WTC11 (cell line): ENCODE measurements at regions not wholly inside any gene's neighbourhood (a gene's known extent, or its start where the extent isn't known, plus 50 kb on each side); places are given as distances from the start of the nearest gene placed in this dataset.

Source experiments
- ATAC-seq: fragments of 200-7000 bp; cut with Tn5 transposase; 2 replicates; pipeline ENCODE4 v1.10.0; 2021; ENCODE audit warnings: mild to moderate bottlenecking, moderate library complexity
- CTCF ChIA-PET: fragments of 300-600 bp; sonication (Branson Sonifier 250); formaldehyde crosslinking; loops from one replicate; lab custom pipeline; 2021; ENCODE audit warnings: antibody characterized with exemption; lab: Charles Lee
- POLR2A ChIA-PET: fragments of 350-600 bp; sonication (Branson Sonifier 250); formaldehyde crosslinking; loops from one replicate; lab custom pipeline; 2021; ENCODE audit warnings: antibody characterized with exemption; lab: Charles Lee
- DNase-seq: peaks from one replicate; pipeline ENCODE4 v3.0.0; 2021; ENCODE audit warnings: low spot score
- H3K27ac Mint-ChIP-seq: 2 replicates; pipeline ENCODE4 v1.8.0; 2021; ENCODE audit warnings: mixed read lengths
- H3K27me3 Mint-ChIP-seq: 2 replicates; pipeline ENCODE4 v1.8.0; 2021; ENCODE audit warnings: low read depth, mild to moderate bottlenecking, moderate library complexity, mixed read lengths
- H3K36me3 Mint-ChIP-seq: 2 replicates; pipeline ENCODE4 v1.8.0; 2021; ENCODE audit warnings: mixed read lengths
- H3K4me1 Mint-ChIP-seq: 2 replicates; pipeline ENCODE4 v1.8.0; 2022; ENCODE audit warnings: mixed read lengths
- H3K4me3 Mint-ChIP-seq: 2 replicates; pipeline ENCODE4 v1.8.0; 2021; ENCODE audit warnings: mild to moderate bottlenecking, moderate library complexity, mixed read lengths
- H3K9me3 Mint-ChIP-seq: 2 replicates; pipeline ENCODE4 v1.8.0; 2021; ENCODE audit warnings: mixed read lengths
- ATF2 ChIP-seq: sonication (generic); formaldehyde crosslinking; IDR thresholded peaks from 2 replicates; pipeline ENCODE4 v1.8.1; 2022; ENCODE audit warnings: low read depth, missing genetic modification reagents, borderline replicate concordance
- CDX4 ChIP-seq: fragments of 250-450 bp; sonication (Bioruptor Pico); IDR thresholded peaks from 2 replicates; pipeline ENCODE4 v1.9.0; 2021; ENCODE audit warnings: moderate library complexity, mild to moderate bottlenecking, inconsistent platforms, borderline replicate concordance
- E2F4 ChIP-seq: sonication (generic); formaldehyde crosslinking; IDR thresholded peaks from 2 replicates; pipeline ENCODE4 v1.8.1; 2022; ENCODE audit warnings: low read depth, mild to moderate bottlenecking, moderate library complexity, missing genetic modification reagents, borderline replicate concordance
- E2F5 ChIP-seq: sonication (generic); formaldehyde crosslinking; IDR thresholded peaks from 2 replicates; pipeline ENCODE4 v1.8.1; 2022; ENCODE audit warnings: mild to moderate bottlenecking, moderate library complexity, missing genetic modification reagents
- EMX1 ChIP-seq: fragments of 250-450 bp; sonication (Bioruptor Pico); IDR thresholded peaks from 2 replicates; pipeline ENCODE4 v1.8.0; 2021; ENCODE audit warnings: mild to moderate bottlenecking
- ESRRA ChIP-seq: sonication (generic); formaldehyde crosslinking; IDR thresholded peaks from 2 replicates; pipeline ENCODE4 v1.8.1; 2022; ENCODE audit warnings: mild to moderate bottlenecking, missing genetic modification reagents, borderline replicate concordance
- ETV6 ChIP-seq: sonication (generic); formaldehyde crosslinking; IDR thresholded peaks from 2 replicates; pipeline ENCODE4 v1.8.1; 2022; ENCODE audit warnings: mild to moderate bottlenecking, missing genetic modification reagents
- GRHL2 ChIP-seq: fragments of 250-450 bp; sonication (Bioruptor Pico); IDR thresholded peaks from 2 replicates; pipeline ENCODE4 v1.8.0; 2022; ENCODE audit warnings: mild to moderate bottlenecking, moderate library complexity; ENCODE audit not compliant: insufficient replicate concordance, severe bottlenecking
- GTF2I ChIP-seq: fragments of 250-450 bp; sonication (Bioruptor Pico); conservative IDR thresholded peaks from 2 replicates; pipeline ENCODE4 v1.4.0; 2021; ENCODE audit warnings: mild to moderate bottlenecking
- IRF2 ChIP-seq: sonication (generic); formaldehyde crosslinking; IDR thresholded peaks from 2 replicates; pipeline ENCODE4 v1.8.0; 2022; ENCODE audit warnings: low read depth, missing genetic modification reagents, borderline replicate concordance
- MAX ChIP-seq: sonication (generic); formaldehyde crosslinking; IDR thresholded peaks from 2 replicates; pipeline ENCODE4 v1.8.0; 2022; ENCODE audit warnings: mild to moderate bottlenecking, missing genetic modification reagents
- PRRX2 ChIP-seq: fragments of 250-450 bp; sonication (Bioruptor Pico); IDR thresholded peaks from 2 replicates; pipeline ENCODE4 v1.8.0; 2021; ENCODE audit warnings: mild to moderate bottlenecking
- SMAD3 ChIP-seq: sonication (generic); formaldehyde crosslinking; IDR thresholded peaks from 2 replicates; pipeline ENCODE4 v1.8.0; 2022; ENCODE audit warnings: missing genetic modification reagents, mild to moderate bottlenecking, borderline replicate concordance
- SMAD4 ChIP-seq: sonication (generic); formaldehyde crosslinking; IDR thresholded peaks from 2 replicates; pipeline ENCODE4 v1.8.0; 2022; ENCODE audit warnings: mild to moderate bottlenecking, missing genetic modification reagents
- TEAD1 ChIP-seq: sonication (generic); formaldehyde crosslinking; IDR thresholded peaks from 2 replicates; pipeline ENCODE4 v1.8.0; 2022; ENCODE audit warnings: mild to moderate bottlenecking, missing genetic modification reagents
- TP53 ChIP-seq: sonication (generic); formaldehyde crosslinking; IDR thresholded peaks from 2 replicates; pipeline ENCODE4 v1.8.1; 2023; ENCODE audit warnings: mild to moderate bottlenecking, missing genetic modification reagents
- ZMAT4 ChIP-seq: fragments of 250-450 bp; sonication (Bioruptor Pico); IDR thresholded peaks from 2 replicates; pipeline ENCODE4 v1.9.0; 2021; ENCODE audit warnings: mild to moderate bottlenecking
- ZNF396 ChIP-seq: fragments of 250-450 bp; sonication (Bioruptor Pico); IDR thresholded peaks from 2 replicates; pipeline ENCODE4 v1.8.0; 2021; ENCODE audit warnings: mild to moderate bottlenecking, moderate library complexity, borderline replicate concordance
- ZNF423 ChIP-seq: fragments of 250-450 bp; sonication (Bioruptor Pico); IDR thresholded peaks from 2 replicates; pipeline ENCODE4 v2.1.2; 2022; ENCODE audit warnings: mild to moderate bottlenecking, moderate library complexity
- ZNF512 ChIP-seq: sonication (generic); formaldehyde crosslinking; IDR thresholded peaks from 2 replicates; pipeline ENCODE4 v1.8.1; 2022; ENCODE audit warnings: missing genetic modification reagents, borderline replicate concordance
- ZNF671 ChIP-seq: fragments of 250-450 bp; sonication (Bioruptor Pico); IDR thresholded peaks from 2 replicates; pipeline ENCODE4 v1.8.0; 2021; ENCODE audit warnings: mild to moderate bottlenecking

- ATAC-seq (no peak), DNase-seq (no peak)
- CTCF ChIA-PET: no interaction called here
- Mint-ChIP-seq H3K36me3 (no peaks in the 10 kb centered on the region), H3K27ac (no peak overlapping the region), H3K4me3 (no peak overlapping the region), H3K4me1 (no peaks in the 10 kb centered on the region), H3K9me3 (no peaks in the 10 kb centered on the region), H3K27me3 (no peaks in the 10 kb centered on the region)
- POLR2A ChIA-PET: interaction anchor here (0.6 kb wide), 1 partner anchor 1870 kb away, joined by 4 read pairs; no protein-coding TSS in a partner anchor
- no peak for TF ChIP-seq ZNF423 (CRISPR knock-in tag)
- no peak for TF ChIP-seq PRRX2 (CRISPR knock-in tag)
- no peak for TF ChIP-seq GTF2I (CRISPR knock-in tag)
- no peak for TF ChIP-seq ZNF671 (CRISPR knock-in tag)
- no peak for TF ChIP-seq E2F4 (CRISPR knock-in tag)
- TF ChIP-seq MAX: no peak
- no peak for TF ChIP-seq ZMAT4 (CRISPR knock-in tag)
- no peak for TF ChIP-seq ZNF512 (CRISPR knock-in tag)
- no peak for TF ChIP-seq E2F5 (CRISPR knock-in tag)
- TF ChIP-seq TEAD1 (CRISPR knock-in tag): no peak
- no peak for TF ChIP-seq CDX4 (CRISPR knock-in tag)
- no peak for TF ChIP-seq ATF2 (CRISPR knock-in tag)
- no peak for TF ChIP-seq EMX1 (CRISPR knock-in tag)
- no peak for TF ChIP-seq ZNF396 (CRISPR knock-in tag)
- TF ChIP-seq SMAD4 (CRISPR knock-in tag): no peak
- no peak for TF ChIP-seq TP53
- no peak for TF ChIP-seq ESRRA (CRISPR knock-in tag)
- no peak for TF ChIP-seq ETV6
- TF ChIP-seq, all 79 proteins: peak for 0
These were observed 329.9 kb upstream of the ISL1 start for GRCh38 chr5:51053361-51053760.

GRCh38 chr5:51060953-51061352, 322.3 kb upstream of the ISL1 start:
- Mint-ChIP-seq H3K27ac (no peak overlapping the region; the same call in 1 of the 2 replicates), H3K9me3 (peaks cover 33% of the 10 kb centered on the region), H3K36me3 (peaks cover 9% of the 10 kb centered on the region), H3K4me1 (0 out of 2 replicates have a peak, but pooled peaks cover 3% of the 10 kb centered on the region), H3K27me3 (no peaks in the 10 kb centered on the region), H3K4me3 (no peak overlapping the region)
- TF ChIP-seq ZMAT4 (CRISPR knock-in tag) (no peak), IRF2 (CRISPR knock-in tag) (no peak), SMAD3 (CRISPR knock-in tag) (no peak), GRHL2 (CRISPR knock-in tag) (no peak)
- DNase-seq (no peak), ATAC-seq (no peak)
- POLR2A ChIA-PET: no interaction called here
- CTCF ChIA-PET: no interaction called here
